ENCODE measurements at regions not wholly inside any gene's neighbourhood (a gene's known extent, or its start where the extent isn't known, plus 50 kb on each side); places are given as distances from the start of the nearest gene placed in this dataset.

DNA sequence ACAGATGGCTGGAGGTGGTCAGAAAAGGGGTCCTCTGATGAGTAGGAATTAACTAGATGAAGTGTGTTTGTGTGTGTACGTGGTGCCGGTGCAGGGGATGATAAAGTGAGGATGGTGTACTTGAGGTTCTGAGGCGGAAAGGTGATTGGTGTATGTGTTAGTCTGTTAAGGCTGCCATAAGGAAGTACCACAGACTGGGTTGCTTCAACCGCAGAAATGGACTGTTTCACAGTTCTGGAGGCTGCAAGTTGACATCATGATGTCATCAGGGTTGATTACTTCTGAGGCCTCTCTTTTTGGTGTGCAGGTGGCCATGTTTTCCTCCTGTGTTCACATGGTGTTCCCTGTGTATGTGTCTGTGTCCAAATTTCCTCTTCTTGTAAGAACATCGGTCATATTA, 202.4 kb upstream of the RGMA start:
- H3K9me3 Mint-ChIP-seq = peaks cover 2% of the 10 kb centered on the region
- H3K27ac Mint-ChIP-seq (ENCODE audit: unreplicated experiment) = peak overlapping the region; percentile 79
- peaks cover 44% of the 10 kb centered on the region for H3K4me1 Mint-ChIP-seq
- DNase-seq (ENCODE audit: low read depth, low spot score) = no peak
- H3K27me3 Mint-ChIP-seq (ENCODE audit: low read depth) = no peaks in the 10 kb centered on the region
- no peaks in the 10 kb centered on the region for H3K36me3 Mint-ChIP-seq (ENCODE audit: low read depth)
- no peak overlapping the region for H3K4me3 Mint-ChIP-seq
- TF ChIP-seq, protein P1, sequence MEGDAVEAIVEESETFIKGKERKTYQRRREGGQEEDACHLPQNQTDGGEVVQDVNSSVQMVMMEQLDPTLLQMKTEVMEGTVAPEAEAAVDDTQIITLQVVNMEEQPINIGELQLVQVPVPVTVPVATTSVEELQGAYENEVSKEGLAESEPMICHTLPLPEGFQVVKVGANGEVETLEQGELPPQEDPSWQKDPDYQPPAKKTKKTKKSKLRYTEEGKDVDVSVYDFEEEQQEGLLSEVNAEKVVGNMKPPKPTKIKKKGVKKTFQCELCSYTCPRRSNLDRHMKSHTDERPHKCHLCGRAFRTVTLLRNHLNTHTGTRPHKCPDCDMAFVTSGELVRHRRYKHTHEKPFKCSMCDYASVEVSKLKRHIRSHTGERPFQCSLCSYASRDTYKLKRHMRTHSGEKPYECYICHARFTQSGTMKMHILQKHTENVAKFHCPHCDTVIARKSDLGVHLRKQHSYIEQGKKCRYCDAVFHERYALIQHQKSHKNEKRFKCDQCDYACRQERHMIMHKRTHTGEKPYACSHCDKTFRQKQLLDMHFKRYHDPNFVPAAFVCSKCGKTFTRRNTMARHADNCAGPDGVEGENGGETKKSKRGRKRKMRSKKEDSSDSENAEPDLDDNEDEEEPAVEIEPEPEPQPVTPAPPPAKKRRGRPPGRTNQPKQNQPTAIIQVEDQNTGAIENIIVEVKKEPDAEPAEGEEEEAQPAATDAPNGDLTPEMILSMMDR (conservative IDR thresholded peaks at IDR 0.05) = no peak

- DNase-seq (ENCODE audit: low read depth, low spot score) = no peak
- TF ChIP-seq, protein P1 (conservative IDR thresholded peaks at IDR 0.05) = no peak
- Mint-ChIP-seq H3K36me3 (ENCODE audit: low read depth) (no peaks in the 10 kb centered on the region), H3K27me3 (ENCODE audit: low read depth) (no peaks in the 10 kb centered on the region), H3K9me3 (peaks cover 2% of the 10 kb centered on the region), H3K4me3 (no peak overlapping the region), H3K4me1 (peaks cover 47% of the 10 kb centered on the region), H3K27ac (ENCODE audit: unreplicated experiment) (no peak overlapping the region)
These were observed 201.6 kb upstream of the RGMA start for GRCh38 chr15:93290618-93290946.

DNA sequence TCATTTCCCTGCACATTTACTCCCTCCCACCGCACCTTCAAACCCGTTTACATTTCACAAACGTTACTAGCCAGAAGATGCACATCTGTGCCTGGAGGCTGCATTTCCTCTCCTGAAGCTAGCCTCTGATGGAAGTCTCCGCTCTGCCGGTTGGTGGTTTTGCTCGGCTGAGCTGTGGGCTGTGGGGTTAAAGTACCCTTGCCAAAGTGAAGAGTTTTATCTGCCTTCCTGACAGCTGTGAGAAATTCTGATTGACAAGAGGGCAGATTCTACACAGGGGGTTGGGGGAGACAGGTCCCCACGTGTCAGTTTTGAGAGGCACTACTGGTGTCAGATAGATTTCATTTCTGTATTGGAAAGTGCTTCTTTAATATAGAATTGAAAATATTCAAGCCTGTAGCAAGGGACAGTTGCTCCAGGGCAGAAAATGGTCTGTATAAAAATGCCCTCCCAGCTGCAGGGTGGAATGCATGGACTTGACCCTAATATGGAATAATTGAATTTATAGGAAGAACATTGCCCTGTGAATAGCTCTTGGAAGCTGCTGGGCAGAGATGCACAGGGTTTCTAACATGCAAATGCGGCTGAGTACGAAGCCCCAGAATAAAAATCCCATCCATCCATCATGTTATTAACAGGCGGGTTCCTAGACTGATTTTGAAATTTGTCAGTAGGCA, 201.1 kb upstream of the RGMA start:
- TF ChIP-seq, protein P1 (conservative IDR thresholded peaks at IDR 0.05) = no peak
- no peaks in the 10 kb centered on the region for H3K36me3 Mint-ChIP-seq (ENCODE audit: low read depth)
- DNase-seq (ENCODE audit: low read depth, low spot score) = no peak
- H3K4me1 Mint-ChIP-seq = peaks cover 47% of the 10 kb centered on the region
- peaks cover 2% of the 10 kb centered on the region for H3K9me3 Mint-ChIP-seq
- no peaks in the 10 kb centered on the region for H3K27me3 Mint-ChIP-seq (ENCODE audit: low read depth)
- H3K4me3 Mint-ChIP-seq = peak overlapping the region; percentile 42
- peak overlapping the region; percentile 96 for H3K27ac Mint-ChIP-seq (ENCODE audit: unreplicated experiment)

GRCh38 chr15:93288728-93289294, 199.8 kb upstream of the RGMA start:
- H3K27ac Mint-ChIP-seq (ENCODE audit: unreplicated experiment) = peak overlapping the region; percentile 93
- no peaks in the 10 kb centered on the region for H3K36me3 Mint-ChIP-seq (ENCODE audit: low read depth)
- H3K4me3 Mint-ChIP-seq = no peak overlapping the region
- H3K9me3 Mint-ChIP-seq = peaks cover 2% of the 10 kb centered on the region
- H3K27me3 Mint-ChIP-seq (ENCODE audit: low read depth) = no peaks in the 10 kb centered on the region
- H3K4me1 Mint-ChIP-seq = peaks cover 51% of the 10 kb centered on the region
- no peak for DNase-seq (ENCODE audit: low read depth, low spot score)
- TF ChIP-seq, protein P1 (conservative IDR thresholded peaks at IDR 0.05) = no peak

- Mint-ChIP-seq H3K9me3 (peaks cover 2% of the 10 kb centered on the region), H3K27me3 (ENCODE audit: low read depth) (no peaks in the 10 kb centered on the region), H3K27ac (ENCODE audit: unreplicated experiment) (peak overlapping the region; percentile 80), H3K4me3 (no peak overlapping the region), H3K4me1 (peaks cover 68% of the 10 kb centered on the region), H3K36me3 (ENCODE audit: low read depth) (no peaks in the 10 kb centered on the region)
- TF ChIP-seq, protein P1 (conservative IDR thresholded peaks at IDR 0.05) = no peak
- no peak for DNase-seq (ENCODE audit: low read depth, low spot score)
These were observed 197.4 kb upstream of the RGMA start for GRCh38 chr15:93286446-93286845.

Measured in neural crest cell (in vitro differentiated cells).